Type B pancreatic cell (in vitro differentiated cells): ENCODE measurements at regions not wholly inside any gene's neighbourhood (a gene's known extent, or its start where the extent isn't known, plus 50 kb on each side); places are given as distances from the start of the nearest gene placed in this dataset.

Experiments used
- DNase-seq: peaks from one replicate; pipeline ENCODE4 v3.0.0; 2021; ENCODE audit warnings: mixed read lengths; ENCODE audit not compliant: unreplicated experiment; ENCODE audit errors: extremely low spot score
- H3K27ac Mint-ChIP-seq: 2 replicates; pipeline ENCODE4 v1.8.0; 2021; ENCODE audit warnings: mild to moderate bottlenecking, mixed read lengths
- H3K27me3 Mint-ChIP-seq: 2 replicates; pipeline ENCODE4 v1.8.0; 2021; ENCODE audit warnings: mixed read lengths
- H3K36me3 Mint-ChIP-seq: 2 replicates; pipeline ENCODE4 v1.8.0; 2021; ENCODE audit warnings: mixed read lengths
- H3K4me1 Mint-ChIP-seq: one replicate; pipeline ENCODE4 v1.8.0; 2021; ENCODE audit warnings: mixed read lengths; ENCODE audit not compliant: unreplicated experiment
- H3K4me3 Mint-ChIP-seq: 2 replicates; pipeline ENCODE4 v1.8.0; 2021; ENCODE audit warnings: mild to moderate bottlenecking, mixed read lengths
- H3K9me3 Mint-ChIP-seq: 2 replicates; pipeline ENCODE4 v1.8.0; 2021; ENCODE audit warnings: mixed read lengths
- TF ChIP-seq, protein P1 (sequence below): fragments of 200-600 bp; sonication (generic); conservative IDR thresholded peaks from 2 replicates; pipeline ENCODE4 v1.5.0; 2021; ENCODE audit warnings: antibody characterized with exemption, mild to moderate bottlenecking

GRCh38 chr21:24032709-24033232 lies 1574.5 kb downstream of the MRPL39 start:
- DNase-seq, result no peak
- Mint-ChIP-seq H3K36me3 (no peaks in the 10 kb centered on the region), H3K27ac (no peak overlapping the region), H3K27me3 (no peaks in the 10 kb centered on the region), H3K4me1 (no peaks in the 10 kb centered on the region), H3K4me3 (no peak overlapping the region), H3K9me3 (peaks cover 7% of the 10 kb centered on the region)
- TF ChIP-seq, protein P1, sequence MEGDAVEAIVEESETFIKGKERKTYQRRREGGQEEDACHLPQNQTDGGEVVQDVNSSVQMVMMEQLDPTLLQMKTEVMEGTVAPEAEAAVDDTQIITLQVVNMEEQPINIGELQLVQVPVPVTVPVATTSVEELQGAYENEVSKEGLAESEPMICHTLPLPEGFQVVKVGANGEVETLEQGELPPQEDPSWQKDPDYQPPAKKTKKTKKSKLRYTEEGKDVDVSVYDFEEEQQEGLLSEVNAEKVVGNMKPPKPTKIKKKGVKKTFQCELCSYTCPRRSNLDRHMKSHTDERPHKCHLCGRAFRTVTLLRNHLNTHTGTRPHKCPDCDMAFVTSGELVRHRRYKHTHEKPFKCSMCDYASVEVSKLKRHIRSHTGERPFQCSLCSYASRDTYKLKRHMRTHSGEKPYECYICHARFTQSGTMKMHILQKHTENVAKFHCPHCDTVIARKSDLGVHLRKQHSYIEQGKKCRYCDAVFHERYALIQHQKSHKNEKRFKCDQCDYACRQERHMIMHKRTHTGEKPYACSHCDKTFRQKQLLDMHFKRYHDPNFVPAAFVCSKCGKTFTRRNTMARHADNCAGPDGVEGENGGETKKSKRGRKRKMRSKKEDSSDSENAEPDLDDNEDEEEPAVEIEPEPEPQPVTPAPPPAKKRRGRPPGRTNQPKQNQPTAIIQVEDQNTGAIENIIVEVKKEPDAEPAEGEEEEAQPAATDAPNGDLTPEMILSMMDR, result no peak

GRCh38 chr21:24027396-24027795 lies 1579.9 kb downstream of the MRPL39 start:
- H3K36me3 Mint-ChIP-seq, result no peaks in the 10 kb centered on the region
- no peak overlapping the region for H3K4me3 Mint-ChIP-seq
- no peaks in the 10 kb centered on the region for H3K27me3 Mint-ChIP-seq
- H3K4me1 Mint-ChIP-seq, result no peaks in the 10 kb centered on the region
- no peak for DNase-seq
- H3K9me3 Mint-ChIP-seq, result peaks cover 3% of the 10 kb centered on the region
- H3K27ac Mint-ChIP-seq, result no peak overlapping the region
- TF ChIP-seq, protein P1, result no peak

GRCh38 chr21:24025101-24025500 lies 1582.2 kb downstream of the MRPL39 start:
- no peaks in the 10 kb centered on the region for H3K36me3 Mint-ChIP-seq
- no peaks in the 10 kb centered on the region for H3K27me3 Mint-ChIP-seq
- no peak for DNase-seq
- H3K4me3 Mint-ChIP-seq, result no peak overlapping the region
- no peaks in the 10 kb centered on the region for H3K4me1 Mint-ChIP-seq
- no peak overlapping the region for H3K27ac Mint-ChIP-seq
- H3K9me3 Mint-ChIP-seq, result no peaks in the 10 kb centered on the region
- TF ChIP-seq, protein P1, result no peak

- H3K27me3 Mint-ChIP-seq, result no peaks in the 10 kb centered on the region
- TF ChIP-seq, protein P1, result no peak
- H3K27ac Mint-ChIP-seq, result no peak overlapping the region
- no peaks in the 10 kb centered on the region for H3K36me3 Mint-ChIP-seq
- no peaks in the 10 kb centered on the region for H3K4me1 Mint-ChIP-seq
- DNase-seq, result no peak
- H3K4me3 Mint-ChIP-seq, result no peak overlapping the region
- H3K9me3 Mint-ChIP-seq, result no peaks in the 10 kb centered on the region
These were observed 1583.3 kb downstream of the MRPL39 start for GRCh38 chr21:24023936-24024335.

GRCh38 chr21:24023402-24023801 lies 1583.9 kb downstream of the MRPL39 start:
- TF ChIP-seq, protein P1, result no peak
- Mint-ChIP-seq H3K9me3 (no peaks in the 10 kb centered on the region), H3K27me3 (no peaks in the 10 kb centered on the region), H3K36me3 (no peaks in the 10 kb centered on the region), H3K4me3 (no peak overlapping the region), H3K4me1 (no peaks in the 10 kb centered on the region), H3K27ac (no peak overlapping the region)
- DNase-seq, result no peak

DNA sequence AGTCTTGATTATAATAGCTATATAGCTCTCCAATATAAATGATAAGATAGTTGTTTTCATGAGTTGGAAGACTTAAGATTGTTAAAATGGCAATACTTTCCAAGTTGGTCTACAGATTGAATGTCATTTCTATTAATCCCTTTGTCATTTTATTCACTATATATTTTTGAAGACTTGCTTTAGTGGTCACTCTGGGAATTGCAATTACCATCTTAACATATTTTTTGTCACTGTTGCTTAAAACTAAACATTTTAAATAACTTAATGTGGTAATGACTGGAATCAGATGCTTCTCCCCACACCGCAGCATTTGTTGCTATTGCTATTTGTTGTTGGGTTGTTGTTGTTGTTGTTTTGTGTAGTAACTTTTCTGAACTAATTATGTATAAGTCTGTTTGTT lies 1592.9 kb downstream of the MRPL39 start:
- H3K4me3 Mint-ChIP-seq, result no peak overlapping the region
- no peaks in the 10 kb centered on the region for H3K27me3 Mint-ChIP-seq
- no peaks in the 10 kb centered on the region for H3K9me3 Mint-ChIP-seq
- TF ChIP-seq, protein P1, result peak; percentile 58
- H3K36me3 Mint-ChIP-seq, result no peaks in the 10 kb centered on the region
- no peaks in the 10 kb centered on the region for H3K4me1 Mint-ChIP-seq
- DNase-seq, result no peak
- H3K27ac Mint-ChIP-seq, result no peak overlapping the region
